ENCODE measurements at regions not wholly inside any gene's neighbourhood (a gene's known extent, or its start where the extent isn't known, plus 50 kb on each side); places are given as distances from the start of the nearest gene placed in this dataset.
"Not testable (repeated sequence)": the region's sequence is repeated elsewhere in the genome, so short reads cannot be mapped to it uniquely, and the experiment has no call there.

DNA sequence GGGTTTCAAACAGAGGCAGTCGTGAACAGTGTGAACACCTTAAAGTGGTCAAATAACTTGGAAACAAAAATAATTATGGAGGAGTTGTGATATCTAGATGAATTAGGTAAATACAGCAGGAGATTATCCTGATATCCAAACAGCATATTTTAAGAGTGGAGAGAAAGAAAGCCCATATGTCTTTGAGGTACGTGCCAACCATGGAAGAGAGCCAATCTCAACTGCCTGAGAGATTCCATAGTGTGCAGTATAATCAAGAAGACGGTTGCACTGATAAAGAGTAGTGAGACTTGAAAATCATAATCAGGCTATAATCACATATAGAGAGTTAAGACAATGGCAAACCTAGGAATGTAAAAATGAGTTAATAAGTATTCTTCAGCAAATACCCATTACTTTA lies 472.8 kb upstream of the SLITRK5 start:
- no peak for DNase-seq (ENCODE audit: low spot score)

DNA sequence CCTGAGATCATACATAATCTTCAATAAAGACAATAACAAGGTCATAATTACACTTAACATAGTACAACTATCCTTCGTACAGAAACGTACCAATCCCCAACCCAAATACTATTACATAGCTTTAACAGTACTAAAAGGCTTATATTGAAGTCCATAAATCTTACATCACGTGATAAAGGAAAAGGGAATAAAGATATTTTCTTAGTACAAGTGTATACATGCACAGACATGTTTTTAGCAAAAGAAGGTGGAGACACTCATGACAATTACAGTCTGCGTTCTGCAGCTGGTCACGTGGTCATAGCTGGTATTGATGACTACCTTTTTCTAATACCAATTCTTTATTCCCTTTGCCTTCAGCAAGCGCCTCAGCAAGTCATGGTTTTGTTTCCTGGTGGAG lies 464.5 kb upstream of the SLITRK5 start:
- DNase-seq (ENCODE audit: low spot score): no peak

DNA sequence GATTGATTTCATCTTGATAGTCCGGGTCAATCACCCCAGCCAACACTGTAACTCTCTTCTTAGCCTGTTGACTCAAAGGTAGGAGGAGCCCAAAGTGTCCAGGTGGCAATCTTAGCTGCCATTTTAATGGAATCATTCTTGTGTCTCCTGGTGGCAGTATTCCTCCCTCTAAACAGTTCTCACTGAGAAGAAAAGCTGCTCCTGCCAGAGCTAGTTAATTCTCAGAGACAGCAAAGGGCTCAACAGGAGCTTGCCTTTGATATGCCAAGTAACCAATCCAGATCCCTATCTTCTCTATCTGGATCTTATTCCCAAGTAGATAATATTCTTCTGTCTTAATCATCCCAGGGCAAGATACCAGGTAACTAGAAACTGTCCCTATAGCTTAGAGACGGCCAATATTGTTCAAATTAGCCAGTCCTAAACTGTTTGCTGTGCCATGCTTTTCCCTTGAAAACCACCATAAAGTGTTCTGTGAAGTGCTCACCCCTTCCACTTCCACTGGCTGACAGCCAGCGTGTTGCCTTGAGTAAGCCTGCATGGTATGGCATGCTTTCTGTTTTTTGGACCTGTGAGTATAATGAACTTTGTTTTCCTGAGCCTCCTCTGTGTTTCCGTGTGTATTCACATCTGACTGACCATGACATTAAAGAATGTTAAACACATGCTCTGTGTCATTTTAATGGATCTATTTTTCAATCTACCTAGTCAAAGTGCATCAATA lies 463.7 kb upstream of the SLITRK5 start:
- DNase-seq (ENCODE audit: low spot score): no peak

DNA sequence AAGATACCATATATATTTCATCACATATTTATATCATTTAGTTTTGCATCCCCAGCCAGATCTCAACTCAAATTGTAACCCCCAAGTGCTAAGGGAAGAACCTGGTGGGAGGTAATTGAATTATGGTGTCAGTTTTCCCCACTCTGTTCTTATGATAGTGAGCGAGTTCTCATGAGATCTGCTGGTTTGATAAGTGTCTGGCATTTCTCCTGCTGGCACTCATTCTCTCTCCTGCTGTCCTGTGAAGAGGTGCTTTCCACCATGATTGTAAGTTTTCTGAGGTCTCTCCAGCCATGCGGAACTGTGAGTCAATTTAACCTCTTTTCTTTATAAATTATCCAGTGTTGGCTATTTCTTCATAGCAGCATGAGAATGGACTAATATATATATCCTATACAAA lies 462.5 kb upstream of the SLITRK5 start:
- no peak for DNase-seq (ENCODE audit: low spot score)

DNA sequence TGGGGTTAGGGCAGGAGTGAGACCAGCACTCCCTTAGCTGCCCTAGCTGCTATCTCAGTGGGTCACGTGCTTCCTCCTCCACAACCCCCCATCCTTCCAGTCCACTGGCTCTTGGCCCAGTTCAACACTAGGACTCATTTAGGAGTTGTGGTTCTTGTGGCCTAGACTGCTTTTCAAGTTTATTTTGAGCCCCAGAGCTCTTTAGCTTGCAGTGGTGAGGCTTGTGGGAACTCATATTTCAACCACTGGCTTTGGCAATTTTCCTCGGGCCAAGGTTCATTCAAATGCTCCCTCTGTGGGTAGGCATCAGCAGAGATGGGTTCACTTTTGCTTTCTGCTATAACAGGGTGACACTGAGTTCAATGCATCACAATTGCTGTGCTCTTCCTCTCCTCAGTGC lies 436.2 kb upstream of the SLITRK5 start:
- no peak for DNase-seq (ENCODE audit: low spot score)

DNA sequence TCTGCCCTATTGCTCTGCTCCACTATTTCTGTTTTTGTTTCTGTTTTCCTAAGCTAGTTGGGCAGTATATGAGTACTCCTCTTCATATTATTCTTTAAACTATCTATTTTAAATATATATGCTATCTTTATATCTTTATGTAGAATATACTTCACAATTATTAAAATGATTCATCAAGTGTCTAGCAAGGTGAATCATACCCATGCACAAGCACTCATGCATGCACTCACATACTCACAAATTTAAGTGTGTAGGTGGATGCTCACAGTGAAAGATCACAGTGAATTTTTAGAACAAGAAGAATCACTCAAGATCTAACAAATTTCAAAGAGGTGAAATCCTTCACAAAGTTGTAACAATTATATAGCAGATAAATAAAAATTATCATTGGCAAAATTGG lies 435.6 kb upstream of the SLITRK5 start:
- no peak for DNase-seq (ENCODE audit: low spot score)

DNA sequence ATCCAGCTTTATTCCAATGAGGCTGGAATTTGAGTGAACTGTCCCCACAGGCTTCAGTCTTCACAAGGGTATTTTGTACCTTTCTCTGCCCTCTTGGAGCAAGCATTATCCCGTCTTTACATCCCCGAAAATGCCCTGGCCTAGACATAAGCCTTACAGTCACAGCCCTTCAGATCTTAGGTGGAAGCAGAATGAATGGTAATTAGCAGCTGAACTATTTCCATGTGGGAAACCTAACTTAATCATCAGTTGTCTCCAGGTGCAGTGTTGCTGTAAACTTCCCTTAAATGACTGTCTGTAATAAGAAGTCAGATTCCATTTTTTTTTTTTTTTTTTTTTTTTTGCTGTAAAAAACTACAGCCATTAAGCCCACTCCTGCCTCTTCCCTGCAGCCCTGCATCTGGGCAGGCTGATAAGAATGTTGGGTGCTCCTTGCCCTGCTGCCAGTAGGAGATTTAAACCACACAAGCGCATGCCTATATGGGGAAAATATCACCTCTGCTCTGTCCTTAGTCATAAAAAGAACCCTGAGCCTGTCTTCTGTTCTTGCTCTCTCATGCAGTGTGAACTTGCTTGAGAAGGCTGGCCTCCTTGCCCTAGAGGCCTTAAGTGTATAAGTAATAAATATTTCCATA lies 426.8 kb upstream of the SLITRK5 start:
- no peak for DNase-seq (ENCODE audit: low spot score)

DNA sequence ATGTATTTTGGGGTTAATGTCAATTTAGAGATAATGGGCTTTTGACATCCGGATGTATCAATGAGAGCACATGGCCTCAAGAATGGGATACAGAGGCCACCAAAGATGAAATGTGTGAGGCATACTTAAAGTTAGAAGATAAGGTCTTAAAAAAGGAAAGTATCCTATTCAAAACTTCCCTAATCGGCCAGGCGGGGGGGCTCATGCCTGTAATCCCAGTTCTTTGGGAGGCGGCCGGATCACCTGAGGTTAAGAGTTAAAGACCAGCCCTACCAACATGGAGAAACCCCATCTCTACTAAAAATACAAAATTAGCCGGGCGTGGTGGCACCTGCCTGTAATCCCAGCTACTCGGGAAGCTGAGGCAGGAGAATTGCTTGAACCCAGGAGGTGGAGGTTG lies 421.3 kb upstream of the SLITRK5 start:
- not testable (repeated sequence) for DNase-seq (ENCODE audit: low spot score)

DNA sequence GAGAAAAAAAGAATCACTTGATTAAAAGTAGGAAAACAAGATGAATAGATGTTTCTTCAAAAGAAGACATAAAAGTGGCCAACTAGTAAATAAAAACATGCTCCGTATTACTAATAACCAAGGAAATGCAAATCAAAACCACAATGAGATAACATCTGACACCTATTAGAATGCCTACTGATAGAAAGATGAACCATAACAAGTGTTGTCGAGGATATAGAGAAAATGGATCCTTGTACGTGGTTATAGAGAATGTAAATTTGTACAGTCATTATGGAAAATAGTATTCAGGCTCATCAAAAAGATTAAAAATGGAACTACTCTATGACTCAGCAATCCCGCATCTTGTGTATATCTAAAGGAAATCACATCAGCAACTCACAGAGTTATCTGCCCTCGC lies 415.8 kb upstream of the SLITRK5 start:
- DNase-seq (ENCODE audit: low spot score): no peak

DNA sequence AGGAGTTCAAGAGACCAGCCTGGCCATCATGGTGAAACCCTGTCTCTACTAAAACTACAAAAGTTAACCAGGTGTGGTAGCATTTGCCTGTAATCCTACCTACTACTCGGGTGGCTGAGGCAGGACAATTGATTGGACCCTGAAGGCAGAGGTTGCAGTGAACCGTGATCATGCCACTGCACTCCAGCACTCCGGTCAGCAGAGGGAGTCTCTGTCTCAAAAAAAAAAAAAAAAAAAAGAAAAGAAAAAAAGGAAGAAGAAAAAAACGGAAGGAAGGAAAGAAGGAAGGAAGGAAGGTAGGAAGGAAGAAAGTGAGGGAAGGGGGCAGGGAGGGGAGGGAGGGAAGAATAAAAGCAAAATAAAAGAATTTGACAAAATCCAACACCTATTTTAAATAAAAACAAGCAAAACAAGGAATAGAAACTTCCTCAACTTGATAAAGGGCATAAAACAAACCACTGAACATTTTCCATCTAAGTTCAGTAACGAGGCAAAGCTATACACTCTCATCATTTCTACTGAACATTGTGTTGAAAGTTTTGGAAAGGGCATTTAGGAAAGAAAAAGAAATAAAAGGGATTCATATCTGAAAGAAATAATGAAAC lies 411.6 kb upstream of the SLITRK5 start:
- DNase-seq (ENCODE audit: low spot score): no peak

DNA sequence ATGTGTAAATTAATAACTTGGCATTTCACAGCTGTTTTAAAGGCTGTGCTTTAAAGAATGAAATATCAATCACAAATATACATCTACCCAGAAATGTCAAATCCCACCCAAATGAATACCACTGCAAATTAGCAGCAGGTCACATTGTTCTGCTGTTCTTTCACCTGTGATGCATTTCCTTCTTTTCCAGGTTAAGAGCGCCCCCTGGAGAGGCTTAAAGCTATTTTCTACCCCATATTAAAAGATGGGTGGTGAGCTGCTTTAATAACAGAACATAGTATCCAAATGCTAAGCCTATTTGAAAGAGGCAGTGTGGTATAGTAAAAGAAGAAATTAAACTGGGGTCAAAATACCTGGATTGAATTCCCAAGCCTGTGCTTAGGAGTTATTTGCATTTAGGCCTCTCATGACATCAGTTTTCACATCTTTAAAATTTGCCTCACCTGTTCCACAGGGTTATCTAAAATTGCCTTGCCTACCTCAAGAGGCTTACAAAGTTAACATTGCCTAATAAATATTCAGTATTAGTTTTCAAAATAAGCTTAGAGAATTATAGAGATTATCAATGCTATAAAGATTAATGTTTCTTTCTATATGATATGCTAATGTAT lies 396.9 kb upstream of the SLITRK5 start:
- no peak for DNase-seq (ENCODE audit: low spot score)

DNA sequence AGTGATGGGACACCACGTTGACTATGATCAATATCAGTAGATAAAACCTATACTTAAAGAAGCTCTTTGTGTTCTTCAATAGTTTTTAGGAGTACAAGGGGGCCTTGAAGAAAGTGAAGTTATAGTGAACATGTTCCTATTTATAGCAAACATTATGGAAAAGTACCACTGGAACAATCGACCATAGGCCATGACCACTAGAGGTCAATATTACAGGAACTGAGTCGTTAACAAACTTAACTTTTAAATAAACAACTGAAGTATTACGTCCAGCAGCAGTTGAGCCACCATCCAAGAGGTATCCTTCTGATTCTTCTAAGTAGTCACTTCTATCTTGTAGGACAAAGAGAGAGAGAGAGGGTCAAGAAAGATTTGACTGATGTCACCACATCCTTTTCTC lies 391.0 kb upstream of the SLITRK5 start:
- no peak for DNase-seq (ENCODE audit: low spot score)

DNA sequence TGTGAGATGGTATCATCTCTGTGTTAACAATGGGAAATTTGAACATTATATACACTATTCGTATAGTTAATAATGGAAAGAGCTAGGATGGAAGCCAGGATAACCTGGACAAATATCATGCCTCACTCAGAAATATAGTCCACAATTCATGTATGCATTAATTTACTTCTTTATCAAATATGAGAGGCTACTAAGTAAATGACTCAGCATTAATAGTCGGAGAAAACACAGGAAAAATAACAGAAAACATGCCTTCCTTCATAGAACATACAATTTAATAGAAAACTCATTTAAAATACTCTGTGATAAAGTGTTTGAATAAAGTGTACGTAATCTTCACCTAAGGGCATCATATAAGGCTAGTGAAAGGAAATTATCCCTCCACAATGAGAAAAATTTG lies 383.4 kb upstream of the SLITRK5 start:
- no peak for DNase-seq (ENCODE audit: low spot score)

DNA sequence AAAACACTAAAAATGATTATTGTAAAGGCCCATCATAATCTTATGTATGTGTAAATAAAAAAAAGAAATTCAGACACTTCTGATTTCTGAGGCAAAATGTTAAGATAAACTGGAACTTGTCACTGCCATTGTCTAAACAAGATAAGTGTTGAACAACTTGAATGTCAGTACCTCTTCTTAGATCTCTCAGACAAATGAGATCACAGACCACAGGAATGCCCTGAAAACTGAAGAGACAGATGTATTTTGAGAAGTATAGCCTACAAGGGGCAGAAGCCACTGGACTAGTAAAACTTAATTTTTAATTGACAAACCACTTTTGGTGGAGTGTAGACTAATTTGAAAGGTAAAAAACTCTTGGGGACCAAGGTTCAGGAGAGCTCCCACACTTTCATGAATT lies 375.5 kb upstream of the SLITRK5 start:
- no peak for DNase-seq (ENCODE audit: low spot score)

DNA sequence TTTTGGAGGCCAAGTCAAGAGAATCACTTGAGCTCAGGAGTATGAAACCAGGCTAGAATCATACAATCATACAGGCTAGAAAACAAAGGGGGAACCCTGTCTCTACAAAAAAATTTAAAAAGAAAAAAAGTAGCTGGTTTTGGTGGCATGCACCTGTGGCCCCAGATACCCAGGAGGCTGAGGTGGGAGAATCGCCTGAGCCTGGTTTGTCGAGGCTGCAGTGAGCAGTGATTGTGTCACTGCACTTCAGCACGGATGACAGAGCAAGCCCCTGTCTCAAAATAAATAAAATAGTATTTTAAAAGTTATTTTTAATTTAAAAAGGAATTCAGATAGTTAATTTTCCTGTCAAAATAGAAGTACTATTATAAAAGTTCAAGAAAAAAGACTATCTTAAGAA lies 369.1 kb upstream of the SLITRK5 start:
- no peak for DNase-seq (ENCODE audit: low spot score)

DNA sequence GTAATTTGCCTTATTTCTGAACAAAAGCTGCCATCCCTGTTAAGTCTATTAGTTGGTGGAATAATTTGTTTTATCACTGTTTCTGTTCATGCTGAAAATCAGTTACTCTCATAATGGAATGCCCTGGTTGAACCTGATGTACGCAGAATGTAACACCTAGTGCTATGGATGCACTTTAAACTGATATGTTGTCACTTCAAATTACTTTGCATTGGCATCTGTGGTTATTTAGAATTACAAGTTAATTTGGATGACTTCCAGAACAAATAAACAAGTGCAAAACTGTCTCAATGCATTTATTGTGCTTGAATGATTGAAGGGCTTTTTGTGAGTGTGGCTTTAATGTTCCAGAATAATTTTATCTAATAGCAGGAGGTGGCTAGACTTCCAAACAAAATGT lies 368.2 kb upstream of the SLITRK5 start:
- no peak for DNase-seq (ENCODE audit: low spot score)

DNA sequence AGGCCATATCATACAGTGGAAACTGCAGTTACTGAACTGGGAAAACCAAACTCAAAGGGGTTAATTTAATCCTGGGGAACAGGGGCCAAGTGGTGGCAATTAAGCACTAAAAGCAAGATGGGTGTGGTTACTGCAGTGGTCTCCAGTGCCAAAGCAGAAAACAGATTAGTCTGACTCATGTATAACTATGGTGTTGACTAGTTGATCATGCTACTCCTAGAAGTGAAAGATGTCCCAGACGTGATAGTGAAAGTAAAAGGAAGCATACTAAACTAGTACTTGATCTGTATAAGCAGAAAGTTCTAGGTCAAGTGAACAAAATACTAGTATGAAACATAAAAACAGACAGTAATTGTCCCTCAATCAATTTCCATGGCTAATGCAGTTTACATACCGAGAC lies 360.0 kb upstream of the SLITRK5 start:
- DNase-seq (ENCODE audit: low spot score): no peak

DNA sequence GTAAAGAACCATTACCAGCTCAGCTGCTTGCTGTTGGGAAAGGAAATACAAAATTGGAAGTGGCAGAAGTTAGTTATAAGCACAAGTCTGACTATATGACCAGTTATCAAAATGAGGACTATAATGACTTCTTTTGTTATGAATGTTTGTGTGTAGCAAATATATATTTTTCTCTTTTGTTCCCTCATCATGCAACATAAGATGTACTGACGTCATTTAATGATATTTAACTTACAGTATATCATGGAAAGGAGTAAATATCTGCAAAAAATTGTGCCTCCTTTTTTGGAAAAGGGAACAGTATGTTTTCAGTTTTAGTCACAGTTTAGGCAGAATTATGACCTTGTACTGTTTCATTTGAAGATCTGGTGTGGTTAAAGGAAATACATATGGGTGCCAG lies 356.3 kb upstream of the SLITRK5 start:
- DNase-seq (ENCODE audit: low spot score): no peak

DNA sequence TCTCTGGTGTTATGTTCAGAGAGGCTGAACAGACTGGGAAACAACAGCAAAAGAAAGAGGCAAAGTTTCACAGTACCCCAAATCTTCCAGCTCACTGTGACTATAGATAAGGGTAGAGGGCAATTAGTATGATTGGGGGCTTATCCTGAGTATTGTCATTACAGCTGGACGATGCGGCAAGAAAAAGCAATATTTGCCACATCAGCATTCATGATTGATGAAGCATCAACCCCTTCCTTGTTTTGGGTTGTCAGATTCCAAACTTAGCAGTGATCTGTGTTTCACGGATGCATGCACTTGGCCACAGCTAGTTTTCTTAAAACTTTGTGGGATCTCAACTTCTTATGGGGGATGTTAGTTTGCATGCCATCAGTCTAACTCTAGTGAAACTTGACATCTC lies 348.8 kb upstream of the SLITRK5 start:
- DNase-seq (ENCODE audit: low spot score): no peak

DNA sequence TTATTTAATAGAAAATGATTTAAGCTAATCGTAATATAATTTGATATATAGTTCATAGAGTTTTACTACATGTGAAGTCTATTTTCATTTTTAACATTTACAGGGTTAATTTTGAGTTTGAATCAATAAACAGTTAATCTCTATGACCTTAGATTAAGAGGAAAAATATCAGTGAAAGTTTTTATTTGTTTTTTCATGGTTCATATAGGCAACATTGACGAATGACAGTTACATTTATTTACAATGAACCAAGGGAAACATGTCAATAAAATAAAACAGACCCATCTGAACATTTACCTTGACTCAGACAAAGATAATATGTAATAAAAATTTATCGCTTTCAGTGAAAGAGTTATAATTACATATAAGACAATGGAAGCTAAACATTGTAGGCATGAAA lies 346.6 kb upstream of the SLITRK5 start:
- DNase-seq (ENCODE audit: low spot score): no peak

DNA sequence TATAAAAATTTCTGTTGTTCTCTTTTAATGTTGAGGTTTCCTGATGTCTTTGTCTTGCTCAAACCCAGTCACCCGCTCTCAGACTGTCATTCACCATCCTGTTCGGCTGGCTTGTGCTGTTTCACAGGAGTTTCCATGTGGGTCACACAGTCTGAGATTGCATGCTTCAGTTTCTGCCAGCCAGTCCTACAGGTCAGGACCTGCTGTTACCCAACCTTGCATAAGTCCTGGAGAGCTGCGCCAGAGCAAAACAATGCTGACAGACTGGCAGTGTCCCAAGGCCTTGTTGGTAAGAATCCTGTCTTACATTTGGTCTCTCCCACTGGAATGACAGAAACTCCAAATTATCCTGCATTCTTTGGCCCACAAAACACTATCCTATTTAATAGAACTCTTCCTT lies 340.0 kb upstream of the SLITRK5 start:
- peak; percentile 75 for DNase-seq (ENCODE audit: low spot score)

DNA sequence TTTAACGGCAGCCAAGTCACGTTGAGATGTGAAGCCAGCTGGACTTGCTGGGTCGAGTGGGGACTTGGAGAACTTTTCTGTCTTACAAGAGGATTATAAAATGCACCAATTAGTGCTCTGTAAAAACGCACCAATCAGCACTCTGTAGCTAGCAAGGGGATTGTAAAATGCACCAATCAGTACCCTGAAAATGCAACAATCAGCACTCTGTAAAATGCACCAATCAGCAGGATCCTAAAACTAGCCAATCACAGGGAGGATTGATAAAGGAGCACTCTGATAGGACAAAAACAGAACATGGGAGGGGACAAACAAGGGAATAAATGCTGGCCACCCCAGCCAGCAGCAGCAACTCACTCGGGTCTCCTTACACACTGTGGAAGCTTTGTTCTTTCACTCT lies 337.6 kb upstream of the SLITRK5 start:
- no peak for DNase-seq (ENCODE audit: low spot score)

DNA sequence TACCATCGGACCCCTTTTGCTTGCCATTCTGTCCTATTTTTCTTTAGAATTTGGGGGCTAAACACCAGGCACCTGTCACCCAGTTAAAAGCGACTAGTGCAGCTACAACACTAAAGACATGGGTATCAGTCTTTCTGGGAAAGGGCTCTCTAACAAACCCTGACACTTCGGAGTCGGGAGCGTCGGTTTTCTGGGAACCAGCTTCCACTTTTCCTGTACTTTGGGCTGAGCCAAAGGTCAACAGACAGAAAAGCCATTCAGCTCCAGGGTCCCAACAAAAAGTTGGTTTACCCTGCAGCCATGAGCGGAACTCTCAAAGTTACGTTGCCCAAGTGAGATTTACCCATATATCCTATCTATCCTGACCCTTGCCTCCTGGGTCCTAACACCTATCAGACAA lies 337.0 kb upstream of the SLITRK5 start:
- no peak for DNase-seq (ENCODE audit: low spot score)
